Spleen (tissue), 7 donors: ENCODE measurements at regions not wholly inside any gene's neighbourhood (a gene's known extent, or its start where the extent isn't known, plus 50 kb on each side); places are given as distances from the start of the nearest gene placed in this dataset.

Experiments used
- CTCF ChIP-seq, 11 experiments: fragments of 200-600 bp in 7 of 11; fragments of 450-650 bp in 4 of 11; sonication (generic) in 4 of 11; IDR thresholded peaks in 8 of 11; conservative IDR thresholded peaks in 3 of 11; 1 replicate in 7 of 11; 2 replicates in 4 of 11; pipeline versions ENCODE4 v1.4.0 to v1.8.0; 2016 to 2021; ENCODE audit warnings: antibody characterized with exemption in 11 of 11, inconsistent platforms in 4 of 11, mild to moderate bottlenecking in 1 of 11
- POLR2A ChIP-seq, 3 donors: fragments of 450-650 bp; IDR thresholded peaks; one replicate each; pipeline ENCODE4 v1.5.1; 2017; ENCODE audit warnings: antibody characterized with exemption in 3 of 3, mild to moderate bottlenecking in 1 of 3
- POLR2AphosphoS5 ChIP-seq, 3 donors: sonication (generic); formaldehyde crosslinking; IDR thresholded peaks; one replicate each; pipeline ENCODE4 v1.5.1; 2017; ENCODE audit warnings: antibody characterized with exemption in 3 of 3
- donor health status: DM: no; HTN: no; CAD: no; lungs with moderate emphysema.
- donor health status: DM: no; HTN: no; CAD: no.
- donor health status: DM: no; HTN: no; CAD: no.

- TF ChIP-seq CTCF (IDR thresholded peaks at IDR 0.05 in 8 of 11, conservative IDR thresholded peaks at IDR 0.05 in 3 of 11) = no peak
- TF ChIP-seq POLR2AphosphoS5 (IDR thresholded peaks at IDR 0.05) = no peak
- no peak for TF ChIP-seq POLR2A (IDR thresholded peaks at IDR 0.05)
Measured at GRCh38 chr2:198277181-198277580, 472.8 kb downstream of the PLCL1 start.
